ENCODE measurements at regions not wholly inside any gene's neighbourhood (a gene's known extent, or its start where the extent isn't known, plus 50 kb on each side); places are given as distances from the start of the nearest gene placed in this dataset.

DNA sequence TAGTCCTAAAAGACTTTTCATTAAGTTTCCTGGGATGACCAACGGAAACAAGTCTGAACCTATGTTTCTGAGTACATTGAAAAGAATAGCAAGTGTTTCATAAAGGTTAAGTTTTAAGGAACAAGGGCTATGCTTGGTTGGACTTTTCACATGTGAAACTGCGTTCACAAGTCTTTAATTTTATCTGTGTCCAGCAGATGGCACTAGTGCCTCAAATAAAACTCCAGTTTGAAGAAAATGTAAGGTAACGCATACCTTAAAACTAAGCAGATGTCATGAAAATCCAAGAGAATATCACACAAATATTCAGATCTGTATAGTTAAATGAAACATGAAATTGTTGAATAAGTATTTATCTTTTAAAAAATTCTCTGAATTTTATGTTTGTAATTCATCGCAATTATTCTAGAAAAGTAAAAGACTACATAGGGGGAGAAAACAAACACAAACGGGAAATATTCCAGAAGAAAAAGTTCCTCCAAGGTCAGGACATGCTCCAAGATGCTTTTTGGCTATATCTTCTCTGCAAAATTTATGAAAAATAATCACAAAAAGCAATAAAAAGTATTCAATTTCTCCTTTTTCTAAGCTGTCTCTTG is 89.6 kb upstream of the MAD2L1 start:
- TF ChIP-seq, protein P1, sequence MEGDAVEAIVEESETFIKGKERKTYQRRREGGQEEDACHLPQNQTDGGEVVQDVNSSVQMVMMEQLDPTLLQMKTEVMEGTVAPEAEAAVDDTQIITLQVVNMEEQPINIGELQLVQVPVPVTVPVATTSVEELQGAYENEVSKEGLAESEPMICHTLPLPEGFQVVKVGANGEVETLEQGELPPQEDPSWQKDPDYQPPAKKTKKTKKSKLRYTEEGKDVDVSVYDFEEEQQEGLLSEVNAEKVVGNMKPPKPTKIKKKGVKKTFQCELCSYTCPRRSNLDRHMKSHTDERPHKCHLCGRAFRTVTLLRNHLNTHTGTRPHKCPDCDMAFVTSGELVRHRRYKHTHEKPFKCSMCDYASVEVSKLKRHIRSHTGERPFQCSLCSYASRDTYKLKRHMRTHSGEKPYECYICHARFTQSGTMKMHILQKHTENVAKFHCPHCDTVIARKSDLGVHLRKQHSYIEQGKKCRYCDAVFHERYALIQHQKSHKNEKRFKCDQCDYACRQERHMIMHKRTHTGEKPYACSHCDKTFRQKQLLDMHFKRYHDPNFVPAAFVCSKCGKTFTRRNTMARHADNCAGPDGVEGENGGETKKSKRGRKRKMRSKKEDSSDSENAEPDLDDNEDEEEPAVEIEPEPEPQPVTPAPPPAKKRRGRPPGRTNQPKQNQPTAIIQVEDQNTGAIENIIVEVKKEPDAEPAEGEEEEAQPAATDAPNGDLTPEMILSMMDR (IDR thresholded peaks at IDR 0.05) = peak; percentile 63
- no peak overlapping the region for H3K27ac Mint-ChIP-seq
- H3K36me3 Mint-ChIP-seq (ENCODE audit: low read depth) = no peaks in the 10 kb centered on the region
- DNase-seq = peak; percentile 36
- no peak overlapping the region for H3K4me3 Mint-ChIP-seq
- H3K27me3 Mint-ChIP-seq (ENCODE audit: low read depth, poor library complexity) = no peaks in the 10 kb centered on the region
- H3K9me3 Mint-ChIP-seq = no peaks in the 10 kb centered on the region
- H3K4me1 Mint-ChIP-seq = peaks cover 6% of the 10 kb centered on the region

DNA sequence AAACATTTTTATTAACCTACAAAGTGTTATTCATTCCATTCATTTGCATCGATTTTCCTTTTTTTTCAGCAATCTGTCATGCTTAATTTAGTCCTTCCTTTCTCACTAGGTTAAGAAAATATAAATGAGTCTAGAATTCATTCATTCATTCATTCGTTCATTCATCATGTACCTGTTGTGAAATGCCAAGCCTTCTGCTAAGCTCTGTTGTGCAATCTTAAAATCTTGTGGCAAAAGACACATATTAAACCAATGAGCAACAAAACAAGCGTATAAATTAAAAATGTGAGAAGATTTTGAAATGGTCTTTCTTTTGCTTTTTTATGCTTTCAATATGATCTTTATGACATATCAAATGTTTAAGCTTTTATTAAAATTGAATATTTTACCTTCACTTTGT is 88.6 kb upstream of the MAD2L1 start:
- peaks cover 6% of the 10 kb centered on the region for H3K4me1 Mint-ChIP-seq
- TF ChIP-seq, protein P1 (IDR thresholded peaks at IDR 0.05) = no peak
- no peaks in the 10 kb centered on the region for H3K36me3 Mint-ChIP-seq (ENCODE audit: low read depth)
- DNase-seq = no peak
- H3K4me3 Mint-ChIP-seq = no peak overlapping the region
- no peaks in the 10 kb centered on the region for H3K9me3 Mint-ChIP-seq
- H3K27me3 Mint-ChIP-seq (ENCODE audit: low read depth, poor library complexity) = no peaks in the 10 kb centered on the region
- H3K27ac Mint-ChIP-seq = no peak overlapping the region

DNA sequence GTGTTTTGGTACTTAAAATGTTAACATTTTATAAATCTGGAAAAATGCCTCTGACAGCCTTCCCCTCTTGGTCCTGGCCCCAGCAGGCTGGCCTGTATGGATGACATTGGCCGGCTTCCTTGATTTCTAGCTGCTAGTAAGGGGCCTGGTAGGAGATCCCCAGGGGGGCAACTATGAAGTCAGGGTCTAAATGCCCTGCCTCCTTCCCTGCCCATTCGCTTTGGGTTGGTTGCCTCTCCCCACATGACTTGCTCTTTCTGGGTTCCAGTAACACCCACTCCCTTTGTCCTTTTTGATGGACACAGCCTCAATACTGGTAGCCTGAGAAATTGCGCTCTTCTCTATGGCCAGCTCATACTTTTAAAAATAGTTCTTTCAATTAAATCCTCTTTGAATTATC is 78.0 kb upstream of the MAD2L1 start:
- no peaks in the 10 kb centered on the region for H3K27me3 Mint-ChIP-seq (ENCODE audit: low read depth, poor library complexity)
- no peak overlapping the region for H3K27ac Mint-ChIP-seq
- H3K36me3 Mint-ChIP-seq (ENCODE audit: low read depth) = no peaks in the 10 kb centered on the region
- no peaks in the 10 kb centered on the region for H3K9me3 Mint-ChIP-seq
- no peak overlapping the region for H3K4me3 Mint-ChIP-seq
- TF ChIP-seq, protein P1 (IDR thresholded peaks at IDR 0.05) = no peak
- no peak for DNase-seq
- no peaks in the 10 kb centered on the region for H3K4me1 Mint-ChIP-seq

DNA sequence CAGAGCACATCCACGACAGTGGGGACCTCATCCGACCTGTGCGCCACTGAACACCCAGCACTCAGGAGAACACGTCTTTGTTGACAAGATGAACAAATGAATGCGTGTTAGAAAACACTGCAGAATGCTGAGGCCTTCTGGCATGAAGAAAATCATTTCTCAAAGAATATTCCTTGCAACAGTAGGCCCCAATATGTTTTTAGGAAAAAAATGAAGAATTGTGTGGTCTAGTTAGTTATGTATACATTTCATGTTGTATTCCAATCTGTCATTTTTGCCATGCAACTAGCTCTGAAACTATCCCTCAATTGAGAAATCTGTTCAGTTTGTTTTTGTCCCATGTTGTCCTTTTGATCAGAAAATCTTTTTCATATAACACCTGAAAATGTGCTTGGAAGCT is 77.4 kb upstream of the MAD2L1 start:
- no peaks in the 10 kb centered on the region for H3K9me3 Mint-ChIP-seq
- no peaks in the 10 kb centered on the region for H3K4me1 Mint-ChIP-seq
- no peaks in the 10 kb centered on the region for H3K27me3 Mint-ChIP-seq (ENCODE audit: low read depth, poor library complexity)
- no peaks in the 10 kb centered on the region for H3K36me3 Mint-ChIP-seq (ENCODE audit: low read depth)
- DNase-seq = no peak
- TF ChIP-seq, protein P1 (IDR thresholded peaks at IDR 0.05) = no peak
- no peak overlapping the region for H3K4me3 Mint-ChIP-seq
- no peak overlapping the region for H3K27ac Mint-ChIP-seq

DNA sequence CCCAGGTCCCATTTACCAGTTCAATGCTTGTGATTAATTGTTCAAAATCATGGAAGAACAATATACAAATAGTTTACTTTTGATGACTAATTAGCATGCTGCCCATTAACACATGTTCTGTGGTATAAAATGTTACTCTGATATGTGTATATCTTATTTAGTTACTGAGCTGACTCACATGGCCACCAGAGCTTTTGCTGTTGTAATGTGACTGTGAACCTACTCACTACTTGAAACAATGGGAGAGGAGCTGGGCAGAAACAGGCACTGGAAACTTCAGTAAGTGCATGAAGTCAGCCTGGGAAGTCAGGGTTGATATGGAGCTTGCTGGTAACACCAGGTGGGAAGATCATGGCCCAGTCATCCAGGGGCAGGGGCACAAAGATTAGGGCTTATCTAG is 72.7 kb upstream of the MAD2L1 start:
- no peaks in the 10 kb centered on the region for H3K36me3 Mint-ChIP-seq (ENCODE audit: low read depth)
- H3K9me3 Mint-ChIP-seq = no peaks in the 10 kb centered on the region
- H3K27ac Mint-ChIP-seq = no peak overlapping the region
- no peaks in the 10 kb centered on the region for H3K4me1 Mint-ChIP-seq
- no peaks in the 10 kb centered on the region for H3K27me3 Mint-ChIP-seq (ENCODE audit: low read depth, poor library complexity)
- TF ChIP-seq, protein P1 (IDR thresholded peaks at IDR 0.05) = no peak
- no peak overlapping the region for H3K4me3 Mint-ChIP-seq
- DNase-seq = no peak

DNA sequence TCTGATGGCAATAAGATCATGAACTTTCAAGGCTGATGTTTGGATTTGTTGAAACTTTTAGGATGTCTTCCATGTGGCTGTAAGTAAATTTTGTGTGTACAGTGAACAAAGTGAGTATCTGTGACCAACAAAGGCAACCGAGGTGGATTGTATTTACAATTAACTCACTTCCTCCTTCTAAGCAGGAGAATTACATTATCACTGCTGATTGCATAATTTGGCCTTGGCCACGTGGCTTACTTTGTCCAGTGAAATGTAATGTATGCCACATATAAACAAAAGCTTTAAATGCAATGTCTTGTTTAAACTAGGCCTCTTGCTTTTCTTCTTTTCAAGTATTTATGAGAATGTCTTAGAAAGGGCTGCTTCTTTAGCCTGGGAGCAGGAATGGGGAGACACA is 66.3 kb upstream of the MAD2L1 start:
- no peak for DNase-seq
- Mint-ChIP-seq H3K27me3 (ENCODE audit: low read depth, poor library complexity) (no peaks in the 10 kb centered on the region), H3K4me3 (no peak overlapping the region), H3K27ac (no peak overlapping the region), H3K4me1 (no peaks in the 10 kb centered on the region), H3K36me3 (ENCODE audit: low read depth) (no peaks in the 10 kb centered on the region), H3K9me3 (no peaks in the 10 kb centered on the region)
- TF ChIP-seq, protein P1 (IDR thresholded peaks at IDR 0.05) = no peak
